Common myeloid progenitor, CD34-positive (primary cell): ENCODE measurements at regions not wholly inside any gene's neighbourhood (a gene's known extent, or its start where the extent isn't known, plus 50 kb on each side); places are given as distances from the start of the nearest gene placed in this dataset.

ENCODE experiments used
- CTCF ChIA-PET: fragments of 350-600 bp; sonication (Branson Sonifier 250); formaldehyde crosslinking; loops from one replicate; lab custom pipeline; 2021; ENCODE audit warnings: antibody characterized with exemption; lab: Charles Lee
- POLR2A ChIA-PET: fragments of 350-600 bp; sonication (Branson Sonifier 250); formaldehyde crosslinking; loops from one replicate; lab custom pipeline; 2021; ENCODE audit warnings: antibody characterized with exemption; lab: Charles Lee
- DNase-seq, 3 donors: peaks; one replicate each; pipeline versions ENCODE4 v3.0.0 to v3.0.0-alpha.2; 2013
- H3K27ac ChIP-seq, 2 experiments: 1 replicate in 1 of 2; 2 replicates in 1 of 2; pipeline ENCODE4 v1.7.0; 2013; ENCODE audit warnings: inconsistent platforms in 2 of 2, low read length in 2 of 2, mild to moderate bottlenecking in 2 of 2, low read depth in 1 of 2, moderate library complexity in 1 of 2; ENCODE audit not compliant: severe bottlenecking in 2 of 2, insufficient read depth in 1 of 2, poor library complexity in 1 of 2
- H3K27me3 ChIP-seq, 5 experiments: replicated peaks in 2 of 5; 1 replicate in 3 of 5; 2 replicates in 2 of 5; pipeline versions ENCODE4 v1.6.1 to v1.7.0; 2013; ENCODE audit warnings: low read length in 4 of 5, mild to moderate bottlenecking in 2 of 5, moderate library complexity in 2 of 5, inconsistent platforms in 1 of 5; ENCODE audit not compliant: insufficient read depth in 5 of 5, control insufficient read depth in 4 of 5
- H3K36me3 ChIP-seq, 4 experiments: 1 replicate in 2 of 4; 2 replicates in 2 of 4; pipeline versions ENCODE4 v1.6.1 to v1.7.0; 2013; ENCODE audit warnings: low read length in 3 of 4, control low read depth in 1 of 4, mild to moderate bottlenecking in 1 of 4; ENCODE audit not compliant: control insufficient read depth in 4 of 4, insufficient read depth in 4 of 4
- H3K4me1 ChIP-seq, 4 experiments: 1 replicate in 3 of 4; 2 replicates in 1 of 4; pipeline versions ENCODE4 v1.6.1 to v1.7.1; 2013; ENCODE audit warnings: low read length in 3 of 4, mild to moderate bottlenecking in 3 of 4, control low read depth in 1 of 4, inconsistent platforms in 1 of 4, moderate library complexity in 1 of 4; ENCODE audit not compliant: control insufficient read depth in 4 of 4, insufficient read depth in 4 of 4; ENCODE audit errors: control extremely low read depth in 1 of 4
- H3K4me3 ChIP-seq, 7 experiments: 1 replicate in 4 of 7; 2 replicates in 3 of 7; pipeline versions ENCODE4 v1.5.1 to v1.7.0; 2013; ENCODE audit warnings: mild to moderate bottlenecking in 7 of 7, low read length in 6 of 7, moderate library complexity in 6 of 7, inconsistent platforms in 2 of 7, low read depth in 2 of 7, control low read depth in 1 of 7; ENCODE audit not compliant: insufficient read depth in 4 of 7, control insufficient read depth in 1 of 7; ENCODE audit errors: extremely low read depth in 1 of 7
- H3K9me3 ChIP-seq, 5 experiments: 1 replicate in 4 of 5; 2 replicates in 1 of 5; pipeline versions ENCODE4 v1.6.1 to v1.7.1; 2013; ENCODE audit warnings: low read length in 4 of 5, mild to moderate bottlenecking in 2 of 5, inconsistent platforms in 1 of 5, low read depth in 1 of 5, moderate library complexity in 1 of 5; ENCODE audit not compliant: control insufficient read depth in 4 of 5, insufficient read depth in 2 of 5; ENCODE audit errors: control extremely low read depth in 1 of 5
- WGBS: methylation state at CpG from one replicate; pipeline ENCODE4 v1.1.5; 2013; ENCODE audit not compliant: insufficient coverage; 5-methylcytosine and 5-hydroxymethylcytosine counted together

DNA sequence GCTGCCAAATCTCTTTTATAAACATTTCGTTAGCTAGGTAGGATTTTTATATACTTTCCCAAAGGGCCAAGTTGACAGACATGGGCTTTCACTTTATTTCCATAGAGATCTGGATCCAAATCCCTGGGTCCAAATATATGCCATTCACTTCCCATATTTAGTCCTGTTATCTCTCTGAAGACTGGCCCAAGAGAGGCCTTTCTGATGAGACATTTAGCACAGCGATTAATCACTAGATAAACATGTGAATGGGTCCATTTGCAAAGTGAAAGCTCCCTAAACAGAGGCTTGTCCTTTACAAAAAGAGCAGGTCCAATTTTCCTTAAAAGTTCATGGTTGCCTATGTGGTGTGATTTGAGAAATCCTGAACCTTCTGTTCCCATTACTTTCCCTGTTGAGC, 132.6 kb downstream of the TRMT11 start:
- ChIA-PET POLR2A (no interaction called here), CTCF (no interaction called here)
- Histone ChIP-seq H3K4me1 (no peaks in the 10 kb centered on the region), H3K36me3 (no peaks in the 10 kb centered on the region), H3K9me3 (no peaks in the 10 kb centered on the region), H3K27me3 (no peaks in the 10 kb centered on the region), H3K4me3 (no peak overlapping the region), H3K27ac (no peak overlapping the region)
- no peak for DNase-seq
- 100% methylated on average over 1 of the region's 2 CpGs for WGBS

DNA sequence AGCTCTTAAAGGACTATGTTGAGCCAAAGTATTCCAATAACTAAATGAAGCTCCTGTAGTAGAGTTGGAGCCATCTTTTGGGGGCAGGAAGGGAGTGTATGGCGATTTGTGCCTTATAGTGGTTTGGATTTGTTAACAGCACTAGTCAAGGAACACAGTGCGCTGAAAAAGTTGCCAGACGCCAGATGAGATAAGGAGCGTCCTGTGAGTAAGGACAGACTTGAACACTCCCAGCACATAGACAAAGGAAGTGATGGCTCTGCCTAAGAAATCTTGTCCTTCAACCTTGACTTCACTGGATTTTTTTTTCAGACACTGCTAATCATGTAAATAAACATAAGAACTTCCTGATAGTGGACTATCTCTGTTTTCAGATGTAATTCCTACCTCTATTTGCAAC, 136.9 kb downstream of the TRMT11 start:
- Histone ChIP-seq H3K4me3 (no peak overlapping the region), H3K9me3 (no peaks in the 10 kb centered on the region), H3K27ac (no peak overlapping the region), H3K4me1 (no peaks in the 10 kb centered on the region), H3K27me3 (no peaks in the 10 kb centered on the region), H3K36me3 (no peaks in the 10 kb centered on the region)
- CTCF ChIA-PET = no interaction called here
- peak; percentile 23 to 75 (median 49) for DNase-seq
- WGBS = 88% methylated on average over 4 of the region's 4 CpGs
- POLR2A ChIA-PET = no interaction called here

GRCh38 chr6:126127659-126128058, 141.3 kb downstream of the TRMT11 start:
- POLR2A ChIA-PET = no interaction called here

DNA sequence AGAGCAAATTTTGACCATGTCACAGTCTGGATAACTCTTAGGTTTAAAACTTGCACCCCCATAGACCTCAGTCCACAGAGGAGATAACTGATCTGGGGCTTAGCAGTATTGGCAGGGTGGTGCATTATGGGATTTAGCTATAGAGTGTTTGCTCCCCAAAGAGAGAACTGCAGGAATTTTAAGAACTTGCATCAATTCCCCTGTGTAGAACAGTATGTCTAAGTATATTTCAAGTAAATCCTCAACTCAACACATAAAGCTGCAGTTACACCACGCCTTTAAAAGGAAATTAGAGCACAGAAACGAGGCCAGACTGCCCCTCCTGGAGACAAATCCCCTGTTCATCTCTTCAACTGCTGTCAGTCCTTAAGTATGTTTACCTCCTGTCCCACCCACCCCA, 144.9 kb downstream of the TRMT11 start:
- H3K4me1 ChIP-seq = no peaks in the 10 kb centered on the region
- CTCF ChIA-PET = no interaction called here
- peaks cover 0 to 5% (median 0%) of the 10 kb centered on the region in 5 experiments for H3K9me3 ChIP-seq
- no peak for DNase-seq
- H3K4me3 ChIP-seq = no peak overlapping the region
- POLR2A ChIA-PET = no interaction called here
- WGBS = 94% methylated on average over 2 of the region's 2 CpGs
- H3K36me3 ChIP-seq = no peaks in the 10 kb centered on the region
- H3K27me3 ChIP-seq = no peaks in the 10 kb centered on the region
- H3K27ac ChIP-seq = no peak overlapping the region

More at GRCh38 chr6:126127659-126128058, 141.3 kb downstream of the TRMT11 start:
- H3K36me3 ChIP-seq = no peaks in the 10 kb centered on the region
- no peaks in the 10 kb centered on the region for H3K9me3 ChIP-seq
- no peaks in the 10 kb centered on the region for H3K27me3 ChIP-seq
- DNase-seq = no peak
- CTCF ChIA-PET = no interaction called here
- 93% methylated on average over 2 of the region's 9 CpGs for WGBS
- H3K4me1 ChIP-seq = no peaks in the 10 kb centered on the region
- no peak overlapping the region for H3K4me3 ChIP-seq
- no peak overlapping the region for H3K27ac ChIP-seq

- no peak for DNase-seq
- H3K27me3 ChIP-seq = no peaks in the 10 kb centered on the region
- no peaks in the 10 kb centered on the region for H3K36me3 ChIP-seq
- no peak overlapping the region for H3K27ac ChIP-seq
- ChIA-PET POLR2A (no interaction called here), CTCF (no interaction called here)
- H3K4me3 ChIP-seq = no peak overlapping the region
- H3K4me1 ChIP-seq = no peaks in the 10 kb centered on the region
- peaks cover 0 to 5% (median 3%) of the 10 kb centered on the region in 5 experiments for H3K9me3 ChIP-seq
These were observed 147.6 kb downstream of the TRMT11 start for GRCh38 chr6:126133984-126134383.

DNA sequence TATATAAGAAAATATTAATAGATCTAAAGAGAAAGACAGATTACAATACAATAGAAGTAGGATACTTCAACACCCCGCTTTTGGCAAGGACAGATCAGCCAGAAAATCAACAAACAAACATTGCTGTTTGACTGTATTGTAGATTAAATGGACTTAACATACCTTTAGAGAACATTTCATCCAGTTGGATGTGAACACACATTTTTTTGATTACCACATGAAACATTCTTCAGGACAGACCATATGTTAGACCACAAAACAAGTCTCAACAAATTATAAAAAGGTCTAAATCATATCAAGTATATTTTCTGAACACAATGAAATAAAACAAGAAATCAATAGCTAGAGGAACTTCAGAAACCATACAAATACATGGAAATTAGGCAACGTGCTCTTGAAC, 148.2 kb downstream of the TRMT11 start:
- ChIA-PET POLR2A (no interaction called here), CTCF (no interaction called here)
- DNase-seq = no peak
- Histone ChIP-seq H3K4me1 (no peaks in the 10 kb centered on the region), H3K4me3 (no peak overlapping the region), H3K27me3 (no peaks in the 10 kb centered on the region), H3K9me3 (peaks cover 0 to 5% (median 3%) of the 10 kb centered on the region in 5 experiments), H3K36me3 (no peaks in the 10 kb centered on the region), H3K27ac (no peak overlapping the region)
- no CpG with 5 or more reads among the region's 2 CpGs for WGBS

DNA sequence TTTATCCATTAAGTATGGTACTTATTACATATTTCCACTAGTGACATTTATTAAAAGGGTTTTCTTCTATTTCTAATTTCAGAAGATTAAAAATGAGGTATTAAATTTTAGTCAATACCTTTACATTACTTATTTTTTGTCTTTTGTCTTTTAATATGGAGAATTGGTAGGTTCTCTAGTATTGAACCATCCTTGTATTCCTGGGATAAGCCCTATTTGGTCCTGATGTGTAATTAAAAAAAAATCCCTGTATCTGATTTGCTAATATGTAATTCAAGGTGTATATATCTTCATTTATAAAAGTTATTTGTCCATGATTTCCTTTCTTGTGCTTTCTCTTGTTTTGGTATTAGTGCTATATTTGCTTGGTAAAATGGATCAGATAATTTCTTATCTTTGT, 153.7 kb downstream of the TRMT11 start:
- POLR2A ChIA-PET = no interaction called here
- Histone ChIP-seq H3K36me3 (no peaks in the 10 kb centered on the region), H3K27ac (no peak overlapping the region), H3K9me3 (peaks cover 0 to 4% (median 0%) of the 10 kb centered on the region in 5 experiments), H3K4me3 (no peak overlapping the region), H3K4me1 (no peaks in the 10 kb centered on the region), H3K27me3 (no peaks in the 10 kb centered on the region)
- CTCF ChIA-PET = no interaction called here
- no peak for DNase-seq
